NT2/D1 (cell line): ENCODE measurements at regions not wholly inside any gene's neighbourhood (a gene's known extent, or its start where the extent isn't known, plus 50 kb on each side); places are given as distances from the start of the nearest gene placed in this dataset.

Source experiments
- YY1 ChIP-seq: IDR thresholded peaks from 2 replicates; pipeline ENCODE4 v1.6.1; 2011; ENCODE audit not compliant: insufficient read length, insufficient read depth
- ZNF274 ChIP-seq: IDR thresholded peaks from 2 replicates; pipeline ENCODE4 v1.6.1; 2011; ENCODE audit warnings: mild to moderate bottlenecking, low read depth, low read length

- TF ChIP-seq ZNF274, result no peak
- no peak for TF ChIP-seq YY1
Observed at GRCh38 chr14:94926176-94926575, 156.3 kb upstream of the GSC start.
